Neural cell (in vitro differentiated cells): ENCODE measurements at regions not wholly inside any gene's neighbourhood (a gene's known extent, or its start where the extent isn't known, plus 50 kb on each side); places are given as distances from the start of the nearest gene placed in this dataset.

Experiments used
- H2AFZ ChIP-seq: fragments of 200-600, 300-800 bp; sonication (generic), shearing (Covaris generic); 2 replicates; pipeline ENCODE4 v1.6.0; 2014; ENCODE audit warnings: low read depth, mild to moderate bottlenecking, antibody characterized with exemption, low read length, moderate library complexity
- H3F3A ChIP-seq: fragments of 200-600 bp; shearing (Covaris generic); 2 replicates; pipeline ENCODE4 v1.6.1; 2016; ENCODE audit warnings: mild to moderate bottlenecking, moderate library complexity, mixed read lengths, antibody characterized with exemption, low read length; ENCODE audit not compliant: insufficient read depth, poor library complexity, severe bottlenecking
- H3K27ac ChIP-seq: fragments of 200-600, 300-800 bp; sonication (generic), shearing (Covaris generic); 2 replicates; pipeline ENCODE4 v1.5.1; 2014; ENCODE audit warnings: mild to moderate bottlenecking, low read length, moderate library complexity
- H3K27me3 ChIP-seq: fragments of 300-800, 200-600 bp; sonication (generic), shearing (Covaris generic); 2 replicates; pipeline ENCODE4 v1.6.0; 2014; ENCODE audit warnings: mild to moderate bottlenecking, low read depth, low read length, moderate library complexity; ENCODE audit not compliant: insufficient read depth
- H3K36me3 ChIP-seq: fragments of 300-800, 200-600 bp; sonication (generic), shearing (Covaris generic); 2 replicates; pipeline ENCODE4 v1.5.1; 2014; ENCODE audit warnings: mild to moderate bottlenecking, antibody characterized with exemption, low read length, moderate library complexity; ENCODE audit not compliant: insufficient read depth
- H3K4me2 ChIP-seq: fragments of 300-800, 200-600 bp; sonication (generic), shearing (Covaris generic); 2 replicates; pipeline ENCODE4 v1.6.0; 2014; ENCODE audit warnings: mild to moderate bottlenecking, low read length
- H3K4me3 ChIP-seq: fragments of 300-800, 200-600 bp; sonication (generic), shearing (Covaris generic); 2 replicates; pipeline ENCODE4 v1.5.1; 2014; ENCODE audit warnings: mild to moderate bottlenecking, low read length, moderate library complexity
- H3K79me2 ChIP-seq: fragments of 200-600 bp; shearing (Covaris generic); replicated peaks from 2 replicates; pipeline ENCODE4 v1.6.0; 2014; ENCODE audit warnings: mild to moderate bottlenecking, low read length, moderate library complexity; ENCODE audit not compliant: insufficient read depth
- H3K9ac ChIP-seq: fragments of 300-800, 200-600 bp; sonication (generic), shearing (Covaris generic); 2 replicates; pipeline ENCODE4 v1.6.1; 2016; ENCODE audit warnings: mild to moderate bottlenecking, low read length, mixed read lengths
- H3K9me2 ChIP-seq: fragments of 200-600 bp; shearing (Covaris generic); 2 replicates; pipeline ENCODE4 v1.6.1; 2016; ENCODE audit warnings: mild to moderate bottlenecking, low read length, mixed read lengths; ENCODE audit not compliant: insufficient read depth
- H3K9me3 ChIP-seq: fragments of 200-600, 300-800 bp; sonication (generic), shearing (Covaris generic); 2 replicates; pipeline ENCODE4 v1.6.1; 2016; ENCODE audit warnings: mild to moderate bottlenecking, mixed run types, low read length, moderate library complexity, mixed read lengths
- H4K20me1 ChIP-seq: fragments of 200-600 bp; shearing (Covaris generic); 2 replicates; pipeline ENCODE4 v1.6.1; 2016; ENCODE audit warnings: mild to moderate bottlenecking, mixed run types; ENCODE audit not compliant: insufficient read depth
- EP300 ChIP-seq: fragments of 450-650 bp; conservative IDR thresholded peaks from 2 replicates; pipeline ENCODE4 v1.6.1; 2014; ENCODE audit warnings: antibody characterized with exemption, mild to moderate bottlenecking, moderate library complexity; ENCODE audit not compliant: poor library complexity, severe bottlenecking
- EZH2 ChIP-seq: fragments of 200-600, 300-800 bp; shearing (Covaris generic), sonication (generic); IDR thresholded peaks from 2 replicates; pipeline ENCODE4 v1.6.1; 2014; ENCODE audit warnings: antibody characterized with exemption, low read length, borderline replicate concordance, mild to moderate bottlenecking; ENCODE audit not compliant: insufficient read depth, poor library complexity, severe bottlenecking
- MXI1 ChIP-seq: fragments of 450-650 bp; conservative IDR thresholded peaks from 2 replicates; pipeline ENCODE4 v1.6.1; 2014; ENCODE audit warnings: antibody characterized with exemption, mild to moderate bottlenecking; ENCODE audit not compliant: poor library complexity, severe bottlenecking
- POLR2AphosphoS5 ChIP-seq: IDR thresholded peaks from 2 replicates; pipeline ENCODE4 v1.6.1; 2012
- RAD21 ChIP-seq: fragments of 450-650 bp; conservative IDR thresholded peaks from 2 replicates; pipeline ENCODE4 v1.6.1; 2014; ENCODE audit warnings: antibody characterized with exemption, mild to moderate bottlenecking, moderate library complexity
- REST ChIP-seq: IDR thresholded peaks from 2 replicates; pipeline ENCODE4 v1.6.1; 2012; ENCODE audit warnings: borderline replicate concordance
- SMC3 ChIP-seq: fragments of 450-650 bp; conservative IDR thresholded peaks from 2 replicates; pipeline ENCODE4 v1.6.1; 2014; ENCODE audit warnings: antibody characterized with exemption, mild to moderate bottlenecking, moderate library complexity; ENCODE audit not compliant: poor library complexity
- TAF1 ChIP-seq: IDR thresholded peaks from 2 replicates; pipeline ENCODE4 v1.6.1; 2012; ENCODE audit warnings: low read depth
- TF ChIP-seq, protein P1 (sequence below): fragments of 450-650 bp; IDR thresholded peaks from 2 replicates; pipeline ENCODE4 v1.5.1; 2014; ENCODE audit warnings: antibody characterized with exemption, mild to moderate bottlenecking, moderate library complexity; ENCODE audit not compliant: poor library complexity, severe bottlenecking

GRCh38 chr5:37931541-37931940 lies 91.7 kb upstream of the GDNF start:
- no peaks in the 10 kb centered on the region for H4K20me1 ChIP-seq
- H2AFZ ChIP-seq: no peak overlapping the region
- TF ChIP-seq TAF1 (no peak), MXI1 (no peak), SMC3 (no peak), EP300 (no peak)
- TF ChIP-seq, protein P1, sequence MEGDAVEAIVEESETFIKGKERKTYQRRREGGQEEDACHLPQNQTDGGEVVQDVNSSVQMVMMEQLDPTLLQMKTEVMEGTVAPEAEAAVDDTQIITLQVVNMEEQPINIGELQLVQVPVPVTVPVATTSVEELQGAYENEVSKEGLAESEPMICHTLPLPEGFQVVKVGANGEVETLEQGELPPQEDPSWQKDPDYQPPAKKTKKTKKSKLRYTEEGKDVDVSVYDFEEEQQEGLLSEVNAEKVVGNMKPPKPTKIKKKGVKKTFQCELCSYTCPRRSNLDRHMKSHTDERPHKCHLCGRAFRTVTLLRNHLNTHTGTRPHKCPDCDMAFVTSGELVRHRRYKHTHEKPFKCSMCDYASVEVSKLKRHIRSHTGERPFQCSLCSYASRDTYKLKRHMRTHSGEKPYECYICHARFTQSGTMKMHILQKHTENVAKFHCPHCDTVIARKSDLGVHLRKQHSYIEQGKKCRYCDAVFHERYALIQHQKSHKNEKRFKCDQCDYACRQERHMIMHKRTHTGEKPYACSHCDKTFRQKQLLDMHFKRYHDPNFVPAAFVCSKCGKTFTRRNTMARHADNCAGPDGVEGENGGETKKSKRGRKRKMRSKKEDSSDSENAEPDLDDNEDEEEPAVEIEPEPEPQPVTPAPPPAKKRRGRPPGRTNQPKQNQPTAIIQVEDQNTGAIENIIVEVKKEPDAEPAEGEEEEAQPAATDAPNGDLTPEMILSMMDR: no peak

GRCh38 chr5:37930350-37930749 lies 90.5 kb upstream of the GDNF start:
- Histone ChIP-seq H3K4me3 (no peak overlapping the region), H3K27me3 (no peaks in the 10 kb centered on the region), H3K9ac (no peak overlapping the region), H3F3A (no peaks in the 10 kb centered on the region), H3K79me2 (no peaks in the 10 kb centered on the region), H2AFZ (no peak overlapping the region), H3K27ac (no peak overlapping the region), H4K20me1 (no peaks in the 10 kb centered on the region), H3K9me2 (no peaks in the 10 kb centered on the region), H3K4me2 (no peak overlapping the region), H3K9me3 (no peaks in the 10 kb centered on the region), H3K36me3 (no peaks in the 10 kb centered on the region)
- no peak for TF ChIP-seq REST
- no peak for TF ChIP-seq MXI1
- TF ChIP-seq, protein P1: no peak
- no peak for TF ChIP-seq EZH2
- TF ChIP-seq RAD21: no peak
- no peak for TF ChIP-seq POLR2AphosphoS5
- TF ChIP-seq TAF1: no peak
- TF ChIP-seq SMC3: no peak
- no peak for TF ChIP-seq EP300

More at GRCh38 chr5:37931541-37931940, 91.7 kb upstream of the GDNF start:
- Histone ChIP-seq H3K79me2 (no peaks in the 10 kb centered on the region), H3K9me2 (no peaks in the 10 kb centered on the region), H3K9me3 (no peaks in the 10 kb centered on the region), H3K4me3 (no peak overlapping the region), H3K4me2 (no peak overlapping the region), H3K27me3 (no peaks in the 10 kb centered on the region), H3F3A (no peaks in the 10 kb centered on the region), H3K36me3 (no peaks in the 10 kb centered on the region), H3K9ac (no peak overlapping the region), H3K27ac (no peak overlapping the region)
